Keratinocyte (primary cell): ENCODE measurements at regions not wholly inside any gene's neighbourhood (a gene's known extent, or its start where the extent isn't known, plus 50 kb on each side); places are given as distances from the start of the nearest gene placed in this dataset.

ENCODE experiments used
- DNase-seq: peaks from one replicate; pipeline ENCODE4 v3.0.0-alpha.2; 2011; ENCODE audit warnings: low read depth, missing footprints, low spot score
- FAIRE-seq: peaks from 2 replicates; lab custom pipeline; 2011; peaks lifted over from hg19 to GRCh38; lab: Jason Lieb, UNC
- H2AFZ ChIP-seq: 2 replicates; pipeline ENCODE4 v1.6.0; 2012; ENCODE audit warnings: low read length, control low read depth, inconsistent platforms; ENCODE audit not compliant: control insufficient read depth
- H3K27ac ChIP-seq: 2 replicates; pipeline ENCODE4 v1.5.1; 2011; ENCODE audit warnings: low read length; ENCODE audit not compliant: control insufficient read depth, insufficient read depth
- H3K27me3 ChIP-seq: 3 replicates; pipeline ENCODE4 v1.6.0; 2011; ENCODE audit warnings: low read length; ENCODE audit not compliant: control insufficient read depth, insufficient read depth; ENCODE audit errors: extremely low read depth
- H3K36me3 ChIP-seq, 2 experiments: 2 replicates in 1 of 2; 3 replicates in 1 of 2; pipeline ENCODE4 v1.5.1; 2011; ENCODE audit warnings: low read length in 2 of 2, mild to moderate bottlenecking in 1 of 2; ENCODE audit not compliant: control insufficient read depth in 2 of 2, insufficient read depth in 2 of 2; ENCODE audit errors: extremely low read depth in 1 of 2
- H3K4me1 ChIP-seq: 3 replicates; pipeline ENCODE4 v1.5.1; 2011; ENCODE audit warnings: low read length; ENCODE audit not compliant: control insufficient read depth, insufficient read depth; ENCODE audit errors: extremely low read depth
- H3K4me2 ChIP-seq: 3 replicates; pipeline ENCODE4 v1.6.0; 2011; ENCODE audit warnings: low read depth, low read length; ENCODE audit not compliant: control insufficient read depth, insufficient read depth; ENCODE audit errors: extremely low read depth
- H3K4me3 ChIP-seq, 3 experiments: fragments of 200-600 bp in 1 of 3; sonication (generic) in 1 of 3; 2 replicates in 2 of 3; 3 replicates in 1 of 3; pipeline ENCODE4 v1.5.1; 2011 to 2016; ENCODE audit warnings: low read length in 3 of 3, mild to moderate bottlenecking in 3 of 3, control low read depth in 2 of 3, inconsistent platforms in 1 of 3, low read depth in 1 of 3, mixed read lengths in 1 of 3, mixed run types in 1 of 3, moderate library complexity in 1 of 3; ENCODE audit not compliant: control insufficient read depth in 2 of 3, insufficient read depth in 2 of 3; ENCODE audit errors: extremely low read depth in 1 of 3
- H3K79me2 ChIP-seq: 2 replicates; pipeline ENCODE4 v1.6.0; 2012; ENCODE audit warnings: low read length; ENCODE audit not compliant: control insufficient read depth, insufficient read depth
- H3K9ac ChIP-seq: 3 replicates; pipeline ENCODE4 v1.6.0; 2011; ENCODE audit warnings: low read length; ENCODE audit not compliant: control insufficient read depth, insufficient read depth; ENCODE audit errors: extremely low read depth
- H3K9me1 ChIP-seq: 3 replicates; pipeline ENCODE4 v1.6.0; 2011; ENCODE audit warnings: low read length; ENCODE audit not compliant: control insufficient read depth, insufficient read depth; ENCODE audit errors: extremely low read depth
- H3K9me3 ChIP-seq: 2 replicates; pipeline ENCODE4 v1.5.1; 2012; ENCODE audit warnings: low read depth, low read length; ENCODE audit not compliant: control insufficient read depth
- H4K20me1 ChIP-seq: 3 replicates; pipeline ENCODE4 v1.6.0; 2011; ENCODE audit warnings: low read length; ENCODE audit not compliant: control insufficient read depth, insufficient read depth; ENCODE audit errors: extremely low read depth
- CTCF ChIP-seq, 3 experiments: IDR thresholded peaks in 1 of 3; conservative IDR thresholded peaks in 1 of 3; optimal IDR thresholded peaks in 1 of 3; 2 replicates in 2 of 3; 3 replicates in 1 of 3; pipeline versions ENCODE3 to v1.5.1; 2011; ENCODE audit warnings: low read length in 3 of 3, mild to moderate bottlenecking in 3 of 3, moderate library complexity in 2 of 3, control low read depth in 1 of 3, inconsistent platforms in 1 of 3; ENCODE audit not compliant: insufficient read depth in 2 of 3; ENCODE audit errors: extremely low read depth in 1 of 3
- EZH2 ChIP-seq: IDR thresholded peaks from one replicate; pipeline ENCODE4 v1.6.1; 2012; ENCODE audit warnings: inconsistent platforms, mild to moderate bottlenecking, low read length, moderate library complexity
- dilution Hi-C: fragments of 300-500 bp; cut with MboI; formaldehyde crosslinking; loops from one replicate; pipeline ENCODE4 v1.7.0; 2020; ENCODE audit warnings: low sequenced_read_pairs; ENCODE audit not compliant: extremely low pct_ligation_motif_present

GRCh38 chr14:101194373-101195308, 291.1 kb upstream of the RTL1 start:
- Histone ChIP-seq H3K36me3 (no peaks in the 10 kb centered on the region), H3K9me3 (peaks cover 10% of the 10 kb centered on the region), H3K9me1 (no peaks in the 10 kb centered on the region), H3K4me2 (no peak overlapping the region), H4K20me1 (no peaks in the 10 kb centered on the region), H3K4me3 (no peak overlapping the region), H3K9ac (no peak overlapping the region), H3K27me3 (no peaks in the 10 kb centered on the region), H3K79me2 (no peaks in the 10 kb centered on the region), H3K27ac (no peak overlapping the region), H3K4me1 (no peaks in the 10 kb centered on the region), H2AFZ (no peak overlapping the region)
- dilution Hi-C loops = no loop called here
- no peak for FAIRE-seq
- no peak for DNase-seq
- TF ChIP-seq EZH2 (no peak), CTCF (optimal IDR thresholded peaks at IDR 0.05 in 1 of 3, IDR thresholded peaks at IDR 0.05 in 1 of 3, conservative IDR thresholded peaks at IDR 0.05 in 1 of 3; ENCODE audit: extremely low read depth in 1 of 3, insufficient read depth in 2 of 3, low read length in 3 of 3) (no peak)

GRCh38 chr14:101195309-101195901, 291.9 kb upstream of the RTL1 start:
- Histone ChIP-seq H3K27me3 (no peaks in the 10 kb centered on the region), H3K4me2 (no peak overlapping the region), H3K9me3 (peaks cover 10% of the 10 kb centered on the region), H2AFZ (no peak overlapping the region), H3K36me3 (no peaks in the 10 kb centered on the region), H4K20me1 (no peaks in the 10 kb centered on the region), H3K4me3 (no peak overlapping the region), H3K27ac (no peak overlapping the region), H3K4me1 (no peaks in the 10 kb centered on the region), H3K79me2 (no peaks in the 10 kb centered on the region), H3K9ac (no peak overlapping the region), H3K9me1 (no peaks in the 10 kb centered on the region)
- TF ChIP-seq EZH2 (no peak), CTCF (optimal IDR thresholded peaks at IDR 0.05 in 1 of 3, IDR thresholded peaks at IDR 0.05 in 1 of 3, conservative IDR thresholded peaks at IDR 0.05 in 1 of 3; ENCODE audit: extremely low read depth in 1 of 3, insufficient read depth in 2 of 3, low read length in 3 of 3) (no peak)
- DNase-seq (no peak), FAIRE-seq (no peak)
- dilution Hi-C loops = no loop called here
